Astrocyte (in vitro differentiated cells and primary cell): ENCODE measurements at regions not wholly inside any gene's neighbourhood (a gene's known extent, or its start where the extent isn't known, plus 50 kb on each side); places are given as distances from the start of the nearest gene placed in this dataset.

Source experiments
- DNase-seq: peaks from one replicate; pipeline ENCODE4 v3.0.0-alpha.2; 2010; ENCODE audit warnings: low read depth
- FAIRE-seq: peaks from 2 replicates; lab custom pipeline; 2011; peaks lifted over from hg19 to GRCh38; lab: Jason Lieb, UNC
- H2AFZ ChIP-seq: 2 replicates; pipeline ENCODE4 v1.6.0; 2012; ENCODE audit warnings: low read depth, low read length, inconsistent platforms
- H3K27ac ChIP-seq: 2 replicates; pipeline ENCODE4 v1.5.1; 2011; ENCODE audit warnings: low read depth, low read length, inconsistent platforms
- H3K27me3 ChIP-seq: 2 replicates; pipeline ENCODE4 v1.6.0; 2011; ENCODE audit warnings: low read length, inconsistent platforms; ENCODE audit not compliant: insufficient read depth
- H3K36me3 ChIP-seq: 2 replicates; pipeline ENCODE4 v1.5.1; 2011; ENCODE audit warnings: low read length, inconsistent platforms; ENCODE audit not compliant: insufficient read depth
- H3K4me1 ChIP-seq: 2 replicates; pipeline ENCODE4 v1.5.1; 2011; ENCODE audit warnings: low read length, inconsistent platforms; ENCODE audit not compliant: insufficient read depth
- H3K4me2 ChIP-seq: 2 replicates; pipeline ENCODE4 v1.6.0; 2012; ENCODE audit warnings: low read length, inconsistent platforms
- H3K4me3 ChIP-seq: 2 replicates; pipeline ENCODE4 v1.5.1; 2011; ENCODE audit warnings: low read depth, mild to moderate bottlenecking, low read length, inconsistent platforms; ENCODE audit not compliant: insufficient read depth
- H3K79me2 ChIP-seq: 2 replicates; pipeline ENCODE4 v1.6.0; 2012; ENCODE audit warnings: mild to moderate bottlenecking, low read length, inconsistent platforms; ENCODE audit not compliant: insufficient read depth
- H3K9ac ChIP-seq: 2 replicates; pipeline ENCODE4 v1.6.0; 2012; ENCODE audit warnings: mild to moderate bottlenecking, low read length, inconsistent platforms
- H3K9me3 ChIP-seq: 2 replicates; pipeline ENCODE4 v1.5.1; 2012; ENCODE audit warnings: low read depth, mild to moderate bottlenecking, low read length, inconsistent platforms; ENCODE audit not compliant: insufficient read depth
- H4K20me1 ChIP-seq: 2 replicates; pipeline ENCODE4 v1.6.0; 2012; ENCODE audit warnings: low read length, inconsistent platforms; ENCODE audit not compliant: insufficient read depth
- H3K27ac Mint-ChIP-seq: one replicate; pipeline ENCODE4 v1.8.0; 2021; ENCODE audit warnings: mild to moderate bottlenecking, mixed read lengths; ENCODE audit not compliant: unreplicated experiment
- H3K27me3 Mint-ChIP-seq: one replicate; pipeline ENCODE4 v1.8.0; 2021; ENCODE audit warnings: low read depth, mixed read lengths; ENCODE audit not compliant: unreplicated experiment
- H3K36me3 Mint-ChIP-seq: one replicate; pipeline ENCODE4 v1.8.0; 2021; ENCODE audit warnings: low read depth, mixed read lengths; ENCODE audit not compliant: unreplicated experiment
- H3K4me1 Mint-ChIP-seq: one replicate; pipeline ENCODE4 v1.8.0; 2021; ENCODE audit warnings: low read depth, mixed read lengths; ENCODE audit not compliant: unreplicated experiment
- H3K4me3 Mint-ChIP-seq: one replicate; pipeline ENCODE4 v1.8.0; 2021; ENCODE audit warnings: mild to moderate bottlenecking, moderate library complexity, mixed read lengths; ENCODE audit not compliant: unreplicated experiment
- H3K9me3 Mint-ChIP-seq: one replicate; pipeline ENCODE4 v1.8.0; 2021; ENCODE audit warnings: mild to moderate bottlenecking, mixed read lengths; ENCODE audit not compliant: unreplicated experiment
- EZH2 ChIP-seq: IDR thresholded peaks from 2 replicates; pipeline ENCODE4 v1.6.1; 2012; ENCODE audit warnings: mild to moderate bottlenecking, low read length, inconsistent platforms; ENCODE audit not compliant: insufficient read depth
- TF ChIP-seq, protein P1 (sequence below): IDR thresholded peaks from 2 replicates; pipeline ENCODE4 v1.5.1; 2011; ENCODE audit warnings: low read depth, mild to moderate bottlenecking, inconsistent platforms, low read length, moderate library complexity; ENCODE audit not compliant: insufficient read depth

DNA sequence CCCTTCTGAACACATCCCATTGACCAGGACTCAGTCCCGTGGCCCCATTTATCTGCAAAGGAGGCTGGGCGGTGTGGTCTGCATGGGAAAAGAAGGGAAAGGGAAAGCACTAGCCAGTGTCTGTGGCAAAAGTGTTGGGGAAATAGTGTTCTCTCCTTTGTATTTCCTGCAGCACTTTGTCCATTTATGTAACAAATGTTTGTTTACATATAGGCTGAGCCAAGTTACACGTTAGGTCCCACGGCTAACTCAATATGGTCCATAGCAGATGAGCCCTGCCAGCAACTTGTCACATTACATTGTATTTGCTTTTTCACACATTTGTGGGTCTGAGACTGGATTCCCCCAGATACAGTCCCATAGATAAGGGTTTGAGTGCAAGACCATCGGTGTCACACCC is 260.5 kb downstream of the MSX2 start:
- Mint-ChIP-seq H3K27me3 (peaks cover 29% of the 10 kb centered on the region), H3K4me3 (no peak overlapping the region), H3K36me3 (no peaks in the 10 kb centered on the region), H3K27ac (no peak overlapping the region), H3K4me1 (no peaks in the 10 kb centered on the region), H3K9me3 (no peaks in the 10 kb centered on the region)
- no peak overlapping the region for H3K4me3 ChIP-seq
- H4K20me1 ChIP-seq: no peaks in the 10 kb centered on the region
- FAIRE-seq (no peak), DNase-seq (no peak)
- no peak overlapping the region for H3K9ac ChIP-seq
- no peak overlapping the region for H3K4me2 ChIP-seq
- no peaks in the 10 kb centered on the region for H3K27me3 ChIP-seq
- H3K9me3 ChIP-seq: no peaks in the 10 kb centered on the region
- H3K4me1 ChIP-seq: no peaks in the 10 kb centered on the region
- no peaks in the 10 kb centered on the region for H3K79me2 ChIP-seq
- TF ChIP-seq, protein P1, sequence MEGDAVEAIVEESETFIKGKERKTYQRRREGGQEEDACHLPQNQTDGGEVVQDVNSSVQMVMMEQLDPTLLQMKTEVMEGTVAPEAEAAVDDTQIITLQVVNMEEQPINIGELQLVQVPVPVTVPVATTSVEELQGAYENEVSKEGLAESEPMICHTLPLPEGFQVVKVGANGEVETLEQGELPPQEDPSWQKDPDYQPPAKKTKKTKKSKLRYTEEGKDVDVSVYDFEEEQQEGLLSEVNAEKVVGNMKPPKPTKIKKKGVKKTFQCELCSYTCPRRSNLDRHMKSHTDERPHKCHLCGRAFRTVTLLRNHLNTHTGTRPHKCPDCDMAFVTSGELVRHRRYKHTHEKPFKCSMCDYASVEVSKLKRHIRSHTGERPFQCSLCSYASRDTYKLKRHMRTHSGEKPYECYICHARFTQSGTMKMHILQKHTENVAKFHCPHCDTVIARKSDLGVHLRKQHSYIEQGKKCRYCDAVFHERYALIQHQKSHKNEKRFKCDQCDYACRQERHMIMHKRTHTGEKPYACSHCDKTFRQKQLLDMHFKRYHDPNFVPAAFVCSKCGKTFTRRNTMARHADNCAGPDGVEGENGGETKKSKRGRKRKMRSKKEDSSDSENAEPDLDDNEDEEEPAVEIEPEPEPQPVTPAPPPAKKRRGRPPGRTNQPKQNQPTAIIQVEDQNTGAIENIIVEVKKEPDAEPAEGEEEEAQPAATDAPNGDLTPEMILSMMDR: no peak
- TF ChIP-seq EZH2: no peak
- H2AFZ ChIP-seq: no peak overlapping the region
- H3K36me3 ChIP-seq: no peaks in the 10 kb centered on the region
- H3K27ac ChIP-seq: no peak overlapping the region

DNA sequence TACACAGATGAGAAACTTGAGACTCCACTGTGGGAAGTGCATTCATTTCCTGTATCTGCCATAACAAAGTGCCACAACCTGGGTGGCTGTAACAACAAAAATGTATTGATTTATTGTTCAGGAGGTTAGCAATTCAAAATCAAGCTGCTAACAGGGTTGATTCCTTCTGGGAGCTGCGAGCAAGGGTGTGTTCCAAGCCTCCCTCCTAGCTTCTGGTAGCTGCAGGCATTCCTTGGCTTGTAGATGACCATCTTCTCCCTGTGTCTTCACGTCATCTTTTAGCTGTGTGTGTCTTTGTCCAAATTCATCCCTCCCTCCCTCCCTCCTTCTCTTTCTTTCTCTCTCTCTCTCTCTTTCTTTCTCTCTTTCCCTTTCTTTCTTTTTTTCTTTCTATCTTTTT is 258.1 kb downstream of the MSX2 start:
- no peaks in the 10 kb centered on the region for H3K9me3 ChIP-seq
- H3K27me3 Mint-ChIP-seq: peaks cover 29% of the 10 kb centered on the region
- no peak overlapping the region for H3K27ac Mint-ChIP-seq
- no peak overlapping the region for H3K4me2 ChIP-seq
- H3K36me3 Mint-ChIP-seq: no peaks in the 10 kb centered on the region
- no peak for DNase-seq
- no peaks in the 10 kb centered on the region for H3K4me1 ChIP-seq
- H3K9ac ChIP-seq: no peak overlapping the region
- H3K27ac ChIP-seq: no peak overlapping the region
- H3K4me3 ChIP-seq: no peak overlapping the region
- no peaks in the 10 kb centered on the region for H3K36me3 ChIP-seq
- no peaks in the 10 kb centered on the region for H3K4me1 Mint-ChIP-seq
- FAIRE-seq: no peak
- no peak overlapping the region for H2AFZ ChIP-seq
- H3K4me3 Mint-ChIP-seq: no peak overlapping the region
- H3K79me2 ChIP-seq: no peaks in the 10 kb centered on the region
- peaks cover 3% of the 10 kb centered on the region for H3K9me3 Mint-ChIP-seq
- TF ChIP-seq, protein P1: no peak
- TF ChIP-seq EZH2: no peak
- no peaks in the 10 kb centered on the region for H4K20me1 ChIP-seq
- H3K27me3 ChIP-seq: no peaks in the 10 kb centered on the region

DNA sequence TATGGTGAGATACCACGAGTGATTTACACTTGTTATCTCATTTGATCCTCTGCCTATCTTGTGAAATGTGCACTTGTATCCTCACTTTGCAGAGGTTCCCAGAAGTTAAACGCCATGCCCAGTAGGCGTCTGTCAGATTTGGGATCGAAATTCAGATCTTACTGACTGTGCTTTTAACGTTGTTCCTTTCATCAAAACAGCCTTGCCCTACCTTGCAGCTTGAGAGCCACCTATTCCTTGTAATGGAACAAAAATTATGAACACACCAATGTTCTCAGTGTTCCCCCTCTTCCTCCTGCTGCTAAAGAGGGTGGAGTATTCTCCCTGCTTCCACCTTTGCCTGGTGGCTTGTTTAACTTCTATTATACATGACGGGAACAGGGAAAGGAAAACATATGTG is 257.0 kb downstream of the MSX2 start:
- Histone ChIP-seq H3K4me2 (no peak overlapping the region), H3K27me3 (no peaks in the 10 kb centered on the region), H3K36me3 (no peaks in the 10 kb centered on the region), H3K79me2 (no peaks in the 10 kb centered on the region), H3K9ac (no peak overlapping the region), H2AFZ (no peak overlapping the region), H3K4me1 (no peaks in the 10 kb centered on the region), H4K20me1 (no peaks in the 10 kb centered on the region), H3K9me3 (no peaks in the 10 kb centered on the region), H3K4me3 (no peak overlapping the region), H3K27ac (no peak overlapping the region)
- Mint-ChIP-seq H3K9me3 (peaks cover 3% of the 10 kb centered on the region), H3K4me1 (no peaks in the 10 kb centered on the region), H3K27me3 (peaks cover 29% of the 10 kb centered on the region), H3K27ac (no peak overlapping the region), H3K36me3 (no peaks in the 10 kb centered on the region), H3K4me3 (no peak overlapping the region)
- FAIRE-seq (no peak), DNase-seq (no peak)
- TF ChIP-seq, protein P1: no peak
- no peak for TF ChIP-seq EZH2
